ENCODE measurements at regions not wholly inside any gene's neighbourhood (a gene's known extent, or its start where the extent isn't known, plus 50 kb on each side); places are given as distances from the start of the nearest gene placed in this dataset.

- Histone ChIP-seq H3K4me3 (no peak overlapping the region), H4K20me1 (no peaks in the 10 kb centered on the region), H3K4me2 (no peak overlapping the region), H3K27me3 (no peaks in the 10 kb centered on the region), H3K4me1 (peaks cover 1% of the 10 kb centered on the region; the same call in 1 of the 2 replicates), H3K27ac (no peak overlapping the region), H3K9me3 (peaks cover 22% of the 10 kb centered on the region), H3K9ac (no peak overlapping the region), H3K36me3 (no peaks in the 10 kb centered on the region)
- no peak for TF ChIP-seq Cebpa-rat (IDR thresholded peaks at IDR 0.05)
Measured at GRCh38 chr2:2810504-2810903, 479.4 kb upstream of the MYT1L start.

- Histone ChIP-seq H3K36me3 (no peaks in the 10 kb centered on the region), H3K27ac (no peak overlapping the region), H4K20me1 (no peaks in the 10 kb centered on the region), H3K9ac (no peak overlapping the region), H3K9me3 (peaks cover 22% of the 10 kb centered on the region), H3K4me2 (no peak overlapping the region), H3K4me3 (no peak overlapping the region), H3K27me3 (no peaks in the 10 kb centered on the region), H3K4me1 (peaks cover 9% of the 10 kb centered on the region; the same call in 1 of the 2 replicates)
- TF ChIP-seq Cebpa-rat (IDR thresholded peaks at IDR 0.05) = no peak
Measured at GRCh38 chr2:2809771-2810170, 478.7 kb upstream of the MYT1L start.

GRCh38 chr2:2808551-2809058 is 477.5 kb upstream of the MYT1L start:
- H3K9me3 ChIP-seq = peaks cover 22% of the 10 kb centered on the region
- peaks cover 10% of the 10 kb centered on the region; the same call in 1 of the 2 replicates for H3K4me1 ChIP-seq
- no peak for TF ChIP-seq Cebpa-rat (IDR thresholded peaks at IDR 0.05)
- no peak overlapping the region for H3K9ac ChIP-seq
- no peaks in the 10 kb centered on the region for H3K27me3 ChIP-seq
- H4K20me1 ChIP-seq = no peaks in the 10 kb centered on the region
- no peak overlapping the region for H3K4me3 ChIP-seq
- H3K36me3 ChIP-seq = no peaks in the 10 kb centered on the region
- H3K27ac ChIP-seq = no peak overlapping the region
- H3K4me2 ChIP-seq = no peak overlapping the region

DNA sequence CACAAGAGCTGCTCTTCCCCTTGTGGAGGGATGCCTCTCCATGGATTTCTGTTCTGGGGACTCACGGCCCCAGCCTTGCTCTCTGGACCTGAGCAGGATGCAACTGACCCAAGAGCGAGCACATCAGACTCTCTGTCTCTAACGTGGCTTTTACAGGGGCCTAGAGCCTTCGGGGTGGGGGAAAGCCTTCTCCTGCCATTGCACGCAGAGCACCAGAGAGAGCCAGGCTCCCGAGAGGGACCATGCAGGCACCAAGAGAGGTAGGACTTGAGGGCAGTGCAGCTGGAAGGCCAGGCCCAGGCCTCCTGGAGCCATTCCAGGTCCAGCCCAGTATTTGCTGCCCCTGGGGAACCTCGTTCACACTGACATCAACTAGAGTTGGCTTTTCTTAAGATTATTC is 475.6 kb upstream of the MYT1L start:
- no peaks in the 10 kb centered on the region for H3K36me3 ChIP-seq
- H3K9ac ChIP-seq = no peak overlapping the region

GRCh38 chr2:2805263-2805662 is 474.2 kb upstream of the MYT1L start:
- no peaks in the 10 kb centered on the region for H3K27me3 ChIP-seq
- H3K4me2 ChIP-seq = no peak overlapping the region
- H3K4me1 ChIP-seq = peaks cover 10% of the 10 kb centered on the region; the same call in 1 of the 2 replicates
- H3K36me3 ChIP-seq = no peaks in the 10 kb centered on the region
- H3K9ac ChIP-seq = no peak overlapping the region
- no peak overlapping the region for H3K27ac ChIP-seq
- TF ChIP-seq Cebpa-rat (IDR thresholded peaks at IDR 0.05) = no peak
- H3K9me3 ChIP-seq = peaks cover 31% of the 10 kb centered on the region
- no peak overlapping the region for H3K4me3 ChIP-seq
- no peaks in the 10 kb centered on the region for H4K20me1 ChIP-seq

More for the DNA sequence above, 475.6 kb upstream of the MYT1L start:
- H3K4me2 ChIP-seq = no peak overlapping the region
- H3K9me3 ChIP-seq = peaks cover 32% of the 10 kb centered on the region
- no peak overlapping the region for H3K27ac ChIP-seq
- H3K4me3 ChIP-seq = no peak overlapping the region
- no peaks in the 10 kb centered on the region for H4K20me1 ChIP-seq
- peaks cover 10% of the 10 kb centered on the region; the same call in 1 of the 2 replicates for H3K4me1 ChIP-seq
- H3K27me3 ChIP-seq = no peaks in the 10 kb centered on the region
- TF ChIP-seq Cebpa-rat (IDR thresholded peaks at IDR 0.05) = no peak

GRCh38 chr2:2804528-2804927 is 473.5 kb upstream of the MYT1L start:
- Histone ChIP-seq H3K9me3 (peaks cover 31% of the 10 kb centered on the region), H3K4me3 (no peak overlapping the region), H3K27ac (no peak overlapping the region), H3K36me3 (no peaks in the 10 kb centered on the region), H3K4me1 (peaks cover 10% of the 10 kb centered on the region; the same call in 1 of the 2 replicates), H4K20me1 (no peaks in the 10 kb centered on the region), H3K27me3 (no peaks in the 10 kb centered on the region), H3K9ac (no peak overlapping the region), H3K4me2 (no peak overlapping the region)
- TF ChIP-seq Cebpa-rat (IDR thresholded peaks at IDR 0.05) = no peak

GRCh38 chr2:2801458-2801857 is 470.4 kb upstream of the MYT1L start:
- H3K4me1 ChIP-seq = peaks cover 10% of the 10 kb centered on the region; the same call in 1 of the 2 replicates
- no peak for TF ChIP-seq Cebpa-rat (IDR thresholded peaks at IDR 0.05)

DNA sequence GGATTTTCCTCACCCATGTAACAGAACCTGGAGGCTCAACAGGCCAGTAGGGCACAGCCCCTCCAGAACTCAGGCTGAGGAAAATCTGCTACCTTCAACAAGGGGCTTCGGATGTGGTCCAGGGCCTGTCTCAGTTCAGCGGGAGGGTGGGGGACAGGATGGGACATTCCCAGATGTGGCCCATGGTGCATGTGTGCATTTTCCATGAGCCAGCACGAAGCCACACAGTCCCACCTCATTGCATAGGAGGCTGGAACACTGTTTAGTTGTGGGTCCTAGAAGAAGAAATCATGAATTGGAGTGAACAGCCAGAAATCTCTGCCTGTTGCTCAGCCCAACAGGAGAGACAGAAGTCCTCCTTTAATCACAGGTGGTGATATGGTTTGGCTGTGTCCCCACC is 469.6 kb upstream of the MYT1L start:
- Histone ChIP-seq H3K27ac (no peak overlapping the region), H3K4me2 (no peak overlapping the region), H3K4me1 (peaks cover 10% of the 10 kb centered on the region; the same call in 1 of the 2 replicates), H3K36me3 (no peaks in the 10 kb centered on the region), H4K20me1 (no peaks in the 10 kb centered on the region), H3K9me3 (peaks cover 31% of the 10 kb centered on the region), H3K27me3 (no peaks in the 10 kb centered on the region), H3K4me3 (no peak overlapping the region), H3K9ac (no peak overlapping the region)
- TF ChIP-seq Cebpa-rat (IDR thresholded peaks at IDR 0.05) = no peak

More at GRCh38 chr2:2801458-2801857, 470.4 kb upstream of the MYT1L start:
- no peaks in the 10 kb centered on the region for H4K20me1 ChIP-seq
- H3K9ac ChIP-seq = no peak overlapping the region
- H3K27ac ChIP-seq = no peak overlapping the region
- no peak overlapping the region for H3K4me2 ChIP-seq
- H3K36me3 ChIP-seq = no peaks in the 10 kb centered on the region
- no peak overlapping the region for H3K4me3 ChIP-seq
- H3K9me3 ChIP-seq = peaks cover 31% of the 10 kb centered on the region
- no peaks in the 10 kb centered on the region for H3K27me3 ChIP-seq

- Histone ChIP-seq H3K36me3 (no peaks in the 10 kb centered on the region), H3K4me2 (no peak overlapping the region), H3K9ac (no peak overlapping the region), H3K4me3 (no peak overlapping the region), H3K27ac (no peak overlapping the region), H3K9me3 (peaks cover 31% of the 10 kb centered on the region), H4K20me1 (no peaks in the 10 kb centered on the region), H3K27me3 (no peaks in the 10 kb centered on the region), H3K4me1 (peaks cover 3% of the 10 kb centered on the region; the same call in 1 of the 2 replicates)
- TF ChIP-seq Cebpa-rat (IDR thresholded peaks at IDR 0.05) = no peak
Measured at GRCh38 chr2:2800001-2800400, 468.9 kb upstream of the MYT1L start.

- H3K9me3 ChIP-seq = peaks cover 23% of the 10 kb centered on the region
- TF ChIP-seq Cebpa-rat (IDR thresholded peaks at IDR 0.05) = no peak
Measured at GRCh38 chr2:2799151-2799697, 468.1 kb upstream of the MYT1L start.

More at GRCh38 chr2:2799151-2799697, 468.1 kb upstream of the MYT1L start:
- H3K4me3 ChIP-seq = no peak overlapping the region
- no peaks in the 10 kb centered on the region for H3K27me3 ChIP-seq
- H3K36me3 ChIP-seq = no peaks in the 10 kb centered on the region
- no peak overlapping the region for H3K9ac ChIP-seq
- H3K27ac ChIP-seq = no peak overlapping the region
- no peaks in the 10 kb centered on the region for H4K20me1 ChIP-seq
- H3K4me2 ChIP-seq = no peak overlapping the region
- peaks cover 6% of the 10 kb centered on the region for H3K4me1 ChIP-seq
